HG02610 (cell line): ENCODE measurements at regions not wholly inside any gene's neighbourhood (a gene's known extent, or its start where the extent isn't known, plus 50 kb on each side); places are given as distances from the start of the nearest gene placed in this dataset.
"Not testable (repeated sequence)": the region's sequence is repeated elsewhere in the genome, so short reads cannot be mapped to it uniquely, and the experiment has no call there.

Source experiments
- ATAC-seq: cut with Tn5 transposase; IDR thresholded peaks from one replicate; pipeline ENCODE4 v1.9.1; 2021; ENCODE audit warnings: mild to moderate bottlenecking, moderate library complexity; ENCODE audit not compliant: unreplicated experiment

GRCh38 chr1:4062560-4062959 is 162.5 kb upstream of the C1orf174 start:
- no peak for ATAC-seq

GRCh38 chr1:4062992-4063391 is 162.9 kb upstream of the C1orf174 start:
- ATAC-seq, result no peak

- ATAC-seq, result no peak
Observed at GRCh38 chr1:4063516-4063915, 163.4 kb upstream of the C1orf174 start.

GRCh38 chr1:4064150-4064889 is 164.2 kb upstream of the C1orf174 start:
- no peak for ATAC-seq

GRCh38 chr1:4066860-4067599 is 167.0 kb upstream of the C1orf174 start:
- ATAC-seq, result no peak

GRCh38 chr1:4068076-4068475 is 168.0 kb upstream of the C1orf174 start:
- no peak for ATAC-seq

GRCh38 chr1:4071653-4072052 is 171.6 kb upstream of the C1orf174 start:
- ATAC-seq, result no peak

- ATAC-seq, result no peak
Observed at GRCh38 chr1:4072481-4073153, 172.5 kb upstream of the C1orf174 start.

- no peak for ATAC-seq
Observed at GRCh38 chr1:4075436-4076225, 175.6 kb upstream of the C1orf174 start.

- ATAC-seq, result no peak
Observed at GRCh38 chr1:4076346-4076745, 176.3 kb upstream of the C1orf174 start.

- not testable (repeated sequence) for ATAC-seq
Observed at GRCh38 chr1:4078091-4078962, 178.3 kb upstream of the C1orf174 start.

GRCh38 chr1:4079815-4080214 is 179.7 kb upstream of the C1orf174 start:
- ATAC-seq, result no peak

GRCh38 chr1:4081806-4082711 is 182.0 kb upstream of the C1orf174 start:
- ATAC-seq, result no peak

- no peak for ATAC-seq
Observed at GRCh38 chr1:4083231-4084047, 183.4 kb upstream of the C1orf174 start.

- no peak for ATAC-seq
Observed at GRCh38 chr1:4084048-4084431, 184.0 kb upstream of the C1orf174 start.

- no peak for ATAC-seq
Observed at GRCh38 chr1:4084446-4084845, 184.4 kb upstream of the C1orf174 start.

GRCh38 chr1:4084896-4085295 is 184.8 kb upstream of the C1orf174 start:
- ATAC-seq, result no peak

GRCh38 chr1:4085546-4085945 is 185.5 kb upstream of the C1orf174 start:
- ATAC-seq, result no peak
